Upper lobe of right lung (tissue), 1 donor: ENCODE measurements at regions not wholly inside any gene's neighbourhood (a gene's known extent, or its start where the extent isn't known, plus 50 kb on each side); places are given as distances from the start of the nearest gene placed in this dataset.
"Not testable (repeated sequence)": the region's sequence is repeated elsewhere in the genome, so short reads cannot be mapped to it uniquely, and the experiment has no call there.

Source experiments
- ATAC-seq: fragments of 200-7000 bp; cut with Tn5 transposase; one replicate; pipeline ENCODE4 v1.9.1; 2020; ENCODE audit warnings: mild to moderate bottlenecking, moderate library complexity
- DNase-seq: peaks from one replicate; pipeline ENCODE4 v3.0.0-alpha.2; 2020
- H3K27ac ChIP-seq: fragments of 200-600 bp; one replicate; pipeline ENCODE4 v1.8.0; 2022
- H3K27me3 ChIP-seq: fragments of 200-600 bp; one replicate; pipeline ENCODE4 v1.8.0; 2022; ENCODE audit warnings: mild to moderate bottlenecking
- H3K36me3 ChIP-seq: fragments of 200-600 bp; one replicate; pipeline ENCODE4 v1.8.0; 2022
- H3K4me1 ChIP-seq: fragments of 200-600 bp; one replicate; pipeline ENCODE4 v1.8.0; 2022
- H3K4me3 ChIP-seq: fragments of 200-600 bp; one replicate; pipeline ENCODE4 v1.8.0; 2022; ENCODE audit warnings: mild to moderate bottlenecking
- H3K9me3 ChIP-seq: fragments of 200-600 bp; one replicate; pipeline ENCODE4 v1.8.0; 2022
- intact Hi-C: fragments of 100-400 bp; cut with DNase I; formaldehyde crosslinking; loops from one replicate; pipeline ENCODE4 v1.11.0; 2022
- TF ChIP-seq, protein P1 (sequence below): fragments of 200-600 bp; IDR thresholded peaks from one replicate; pipeline ENCODE4 v1.8.0; 2022; ENCODE audit warnings: antibody characterized with exemption
- donor health status: DM: no; HTN: yes; CAD: no; lungs with severe emphysema.

DNA sequence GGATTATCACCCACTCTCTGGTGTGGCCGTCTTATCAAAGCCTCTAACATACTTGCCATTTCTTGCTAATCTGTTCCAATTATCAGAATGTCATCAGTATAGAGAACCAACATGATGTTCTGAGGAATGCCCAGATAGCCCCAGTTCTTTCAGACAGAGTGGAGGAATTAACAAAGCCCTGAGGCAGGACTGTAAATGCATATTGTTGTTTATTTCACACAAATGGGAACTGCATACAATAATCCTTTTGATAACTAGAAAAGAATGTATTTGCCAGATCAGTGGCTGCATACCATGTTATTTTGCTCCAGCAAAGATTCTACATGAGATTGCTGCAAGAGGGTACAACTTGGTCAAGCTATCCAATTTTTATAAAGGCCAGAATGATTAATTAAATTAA lies 112.8 kb upstream of the HEY2 start:
- intact Hi-C loops = no loop called here
- H3K4me3 ChIP-seq = no peak overlapping the region
- TF ChIP-seq, protein P1, sequence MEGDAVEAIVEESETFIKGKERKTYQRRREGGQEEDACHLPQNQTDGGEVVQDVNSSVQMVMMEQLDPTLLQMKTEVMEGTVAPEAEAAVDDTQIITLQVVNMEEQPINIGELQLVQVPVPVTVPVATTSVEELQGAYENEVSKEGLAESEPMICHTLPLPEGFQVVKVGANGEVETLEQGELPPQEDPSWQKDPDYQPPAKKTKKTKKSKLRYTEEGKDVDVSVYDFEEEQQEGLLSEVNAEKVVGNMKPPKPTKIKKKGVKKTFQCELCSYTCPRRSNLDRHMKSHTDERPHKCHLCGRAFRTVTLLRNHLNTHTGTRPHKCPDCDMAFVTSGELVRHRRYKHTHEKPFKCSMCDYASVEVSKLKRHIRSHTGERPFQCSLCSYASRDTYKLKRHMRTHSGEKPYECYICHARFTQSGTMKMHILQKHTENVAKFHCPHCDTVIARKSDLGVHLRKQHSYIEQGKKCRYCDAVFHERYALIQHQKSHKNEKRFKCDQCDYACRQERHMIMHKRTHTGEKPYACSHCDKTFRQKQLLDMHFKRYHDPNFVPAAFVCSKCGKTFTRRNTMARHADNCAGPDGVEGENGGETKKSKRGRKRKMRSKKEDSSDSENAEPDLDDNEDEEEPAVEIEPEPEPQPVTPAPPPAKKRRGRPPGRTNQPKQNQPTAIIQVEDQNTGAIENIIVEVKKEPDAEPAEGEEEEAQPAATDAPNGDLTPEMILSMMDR = no peak
- no peak overlapping the region for H3K27ac ChIP-seq
- ATAC-seq = no peak
- no peaks in the 10 kb centered on the region for H3K4me1 ChIP-seq
- no peaks in the 10 kb centered on the region for H3K36me3 ChIP-seq
- no peaks in the 10 kb centered on the region for H3K27me3 ChIP-seq
- no peaks in the 10 kb centered on the region for H3K9me3 ChIP-seq
- DNase-seq = no peak

DNA sequence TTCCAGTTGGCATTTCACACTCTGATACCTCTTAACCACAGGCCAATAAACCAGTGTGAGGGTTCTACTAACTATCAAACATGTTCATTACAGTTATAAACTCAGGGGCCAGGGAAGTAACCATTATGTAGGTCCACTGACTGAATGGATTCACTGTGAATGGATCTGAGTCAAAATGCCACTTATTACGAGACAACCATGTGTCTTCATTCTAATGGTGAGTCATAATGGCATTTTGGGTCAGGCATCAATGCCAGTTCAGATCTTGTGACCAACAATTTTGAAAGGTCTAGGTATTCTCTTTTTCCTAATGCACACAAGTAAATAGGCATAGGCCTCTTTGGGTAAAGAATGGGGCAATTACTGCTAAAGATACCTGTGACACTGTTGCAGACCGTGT lies 112.2 kb upstream of the HEY2 start:
- no peaks in the 10 kb centered on the region for H3K9me3 ChIP-seq
- H3K27me3 ChIP-seq = no peaks in the 10 kb centered on the region
- ATAC-seq = no peak
- H3K4me1 ChIP-seq = no peaks in the 10 kb centered on the region
- TF ChIP-seq, protein P1 = no peak
- intact Hi-C loops = no loop called here
- DNase-seq = no peak
- H3K36me3 ChIP-seq = no peaks in the 10 kb centered on the region
- H3K4me3 ChIP-seq = no peak overlapping the region
- no peak overlapping the region for H3K27ac ChIP-seq

DNA sequence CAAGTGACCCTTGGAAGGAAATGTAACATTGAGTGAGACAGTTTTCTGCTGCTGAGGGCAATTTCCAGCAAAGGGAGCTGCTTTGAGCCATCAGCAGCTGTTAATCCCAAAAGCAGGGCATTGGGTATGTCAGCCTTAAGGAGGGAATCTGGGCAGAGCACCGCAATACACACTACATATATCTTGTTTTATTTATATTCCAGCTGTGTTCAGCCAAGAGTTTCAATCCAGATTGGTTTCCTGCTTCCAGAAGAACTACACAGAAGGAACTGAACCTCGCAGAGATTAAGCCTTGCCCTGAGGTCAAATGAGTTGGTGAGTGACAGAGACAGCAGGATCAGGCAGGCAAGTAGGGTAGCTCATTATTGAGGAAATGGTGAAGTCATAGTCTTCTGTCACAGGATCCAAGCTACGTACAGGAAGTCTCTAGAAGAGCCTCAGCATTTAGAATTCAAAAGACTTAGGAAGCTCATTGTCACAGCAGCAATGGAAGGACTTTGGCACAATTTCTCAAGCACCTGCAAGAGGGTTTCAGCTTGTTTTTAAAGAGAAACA lies 109.9 kb upstream of the HEY2 start:
- no peaks in the 10 kb centered on the region for H3K27me3 ChIP-seq
- H3K4me3 ChIP-seq = no peak overlapping the region
- H3K27ac ChIP-seq = no peak overlapping the region
- H3K36me3 ChIP-seq = no peaks in the 10 kb centered on the region
- TF ChIP-seq, protein P1 = no peak
- intact Hi-C loops = no loop called here
- H3K4me1 ChIP-seq = no peaks in the 10 kb centered on the region
- ATAC-seq (no peak), DNase-seq (no peak)
- H3K9me3 ChIP-seq = no peaks in the 10 kb centered on the region

DNA sequence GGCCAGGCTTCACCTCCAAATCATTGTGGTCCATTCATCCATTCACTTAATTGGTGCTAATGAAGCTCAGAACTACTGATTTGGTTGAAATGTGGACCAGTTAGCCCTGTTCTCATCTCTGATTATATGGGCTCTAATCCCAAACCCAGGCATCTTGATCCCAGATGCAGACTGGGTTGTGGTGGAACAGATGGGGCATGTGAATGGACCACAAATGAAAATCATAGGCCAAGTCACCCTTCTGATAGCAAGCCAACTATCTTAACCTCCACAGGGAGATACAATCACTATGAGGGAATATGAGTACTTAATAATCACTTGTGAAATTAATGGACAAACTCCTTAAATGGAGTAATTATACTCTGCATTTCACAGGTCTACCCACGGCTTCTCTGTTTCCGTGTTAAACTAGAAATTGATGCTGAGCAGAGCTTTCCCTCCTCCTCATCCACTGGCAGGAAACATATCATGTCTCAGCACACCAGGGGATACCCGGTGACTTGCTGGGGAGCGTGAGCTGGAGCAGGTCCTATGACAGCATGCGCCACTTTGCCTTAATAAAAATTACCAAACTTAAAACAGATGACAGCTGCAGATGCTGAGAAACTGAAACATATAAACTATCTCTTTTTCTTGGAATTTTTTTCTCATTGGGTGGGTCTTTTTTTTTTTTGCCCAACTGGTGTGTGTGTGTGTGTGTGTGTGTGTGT lies 108.8 kb upstream of the HEY2 start:
- H3K4me3 ChIP-seq = no peak overlapping the region
- ATAC-seq (no peak), DNase-seq (no peak)
- intact Hi-C loops = no loop called here
- no peaks in the 10 kb centered on the region for H3K4me1 ChIP-seq
- no peaks in the 10 kb centered on the region for H3K27me3 ChIP-seq
- no peak overlapping the region for H3K27ac ChIP-seq
- H3K36me3 ChIP-seq = no peaks in the 10 kb centered on the region
- TF ChIP-seq, protein P1 = no peak
- H3K9me3 ChIP-seq = no peaks in the 10 kb centered on the region

DNA sequence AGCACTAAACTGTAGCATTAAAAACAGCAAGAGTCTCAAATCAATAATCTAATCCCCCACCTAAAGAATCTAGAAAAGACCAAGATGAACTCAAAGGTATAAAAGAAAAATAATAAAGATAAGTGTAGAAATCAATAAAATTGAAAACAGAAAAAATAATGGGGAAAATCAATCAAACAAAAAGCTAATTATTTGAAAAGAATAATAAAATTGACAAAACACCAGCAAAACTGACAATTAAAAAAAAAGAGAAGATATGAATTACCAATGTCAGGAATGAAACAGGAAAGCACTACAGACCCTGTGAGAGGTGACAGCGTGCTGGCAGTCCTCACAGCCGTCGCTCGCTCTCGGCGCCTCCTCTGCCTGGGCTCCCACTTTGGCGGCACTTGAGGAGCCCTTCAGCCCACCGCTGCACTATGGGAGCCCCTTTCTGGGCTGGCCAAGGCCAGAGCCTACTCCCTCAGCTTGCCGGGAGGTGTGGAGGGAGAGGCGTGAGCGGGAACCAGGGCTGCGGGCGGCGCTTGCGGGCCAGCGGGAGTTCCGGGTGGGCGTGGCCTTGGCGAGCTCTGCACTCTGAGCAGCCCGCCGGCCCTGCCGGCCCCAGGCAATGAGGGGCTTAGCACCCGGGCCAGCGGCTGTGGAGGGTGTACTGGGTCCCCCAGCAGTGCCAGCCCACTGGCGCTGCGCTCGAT lies 105.3 kb upstream of the HEY2 start:
- H3K4me3 ChIP-seq, ATAC-seq, H3K27ac ChIP-seq, H3K9me3 ChIP-seq, H3K4me1 ChIP-seq, intact Hi-C loops, H3K27me3 ChIP-seq, DNase-seq, H3K36me3 ChIP-seq: not testable (repeated sequence)

DNA sequence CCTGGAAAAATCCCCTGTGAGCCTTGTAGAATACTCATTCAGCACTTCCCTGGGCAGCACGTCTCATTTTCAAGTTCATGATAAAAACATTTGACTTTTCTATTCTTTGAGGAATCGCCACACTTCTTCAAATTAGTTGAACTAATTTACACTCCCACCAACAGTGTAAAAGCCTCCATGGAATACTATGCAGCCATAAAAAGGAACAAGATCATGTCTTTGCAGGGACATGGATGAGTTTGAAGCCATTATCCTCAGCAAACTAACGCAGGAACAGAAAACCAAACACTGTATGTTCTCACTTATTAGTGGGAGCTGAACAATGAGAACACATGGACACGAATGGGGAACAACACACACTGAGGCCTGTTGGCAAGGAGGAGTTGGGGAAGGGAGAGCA lies 102.0 kb upstream of the HEY2 start:
- ATAC-seq (no peak), DNase-seq (no peak)
- Histone ChIP-seq H3K4me1 (no peaks in the 10 kb centered on the region), H3K36me3 (no peaks in the 10 kb centered on the region), H3K9me3 (no peaks in the 10 kb centered on the region), H3K4me3 (no peak overlapping the region), H3K27ac (no peak overlapping the region), H3K27me3 (no peaks in the 10 kb centered on the region)
- intact Hi-C loops = no loop called here
- TF ChIP-seq, protein P1 = no peak

DNA sequence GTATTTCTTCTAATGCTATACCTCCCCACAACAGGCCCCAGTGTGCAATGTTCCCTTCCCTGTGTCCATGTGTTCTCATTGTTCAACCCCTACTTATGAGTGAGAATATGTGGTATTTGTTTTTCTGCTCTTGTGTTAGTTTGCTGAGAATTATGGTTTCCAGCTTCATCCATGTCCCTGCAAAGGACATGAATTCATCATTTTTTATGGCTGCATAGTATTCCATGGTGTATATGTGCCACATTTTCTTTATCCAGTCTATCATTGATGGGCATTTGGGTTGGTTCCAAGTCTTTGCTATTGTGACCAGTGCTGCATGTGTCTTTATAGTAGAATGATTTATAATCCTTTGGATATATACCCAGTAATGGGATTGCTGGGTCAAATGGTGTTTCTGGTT lies 95.7 kb upstream of the HEY2 start:
- H3K4me3 ChIP-seq, DNase-seq, H3K4me1 ChIP-seq, ATAC-seq, H3K9me3 ChIP-seq, H3K27me3 ChIP-seq, H3K36me3 ChIP-seq, H3K27ac ChIP-seq, intact Hi-C loops: not testable (repeated sequence)
